ENCODE measurements at regions not wholly inside any gene's neighbourhood (a gene's known extent, or its start where the extent isn't known, plus 50 kb on each side); places are given as distances from the start of the nearest gene placed in this dataset.

GRCh38 chr6:90859056-90859455 lies 272.2 kb upstream of the MAP3K7 start:
- H3K27ac Mint-ChIP-seq = no peak overlapping the region
- no peaks in the 10 kb centered on the region for H3K4me1 Mint-ChIP-seq (ENCODE audit: low read depth in 2 of 2)
- DNase-seq = no peak
- H3K4me3 Mint-ChIP-seq = no peak overlapping the region
- H3K9me3 Mint-ChIP-seq = no peaks in the 10 kb centered on the region
- H3K36me3 Mint-ChIP-seq (ENCODE audit: insufficient read depth) = peaks cover 2% of the 10 kb centered on the region
- no peaks in the 10 kb centered on the region for H3K27me3 Mint-ChIP-seq
- ATAC-seq (replicated peaks) = no peak

GRCh38 chr6:90849686-90850085 lies 262.8 kb upstream of the MAP3K7 start:
- no peaks in the 10 kb centered on the region for H3K36me3 Mint-ChIP-seq (ENCODE audit: insufficient read depth)
- no peak for ATAC-seq (replicated peaks)
- peaks cover 0 to 1% of the 10 kb centered on the region in 2 donors for H3K9me3 Mint-ChIP-seq
- H3K27me3 Mint-ChIP-seq = peaks cover 0 to 9% of the 10 kb centered on the region in 2 donors
- no peaks in the 10 kb centered on the region for H3K4me1 Mint-ChIP-seq (ENCODE audit: low read depth in 2 of 2)
- H3K27ac Mint-ChIP-seq = no peak overlapping the region
- H3K4me3 Mint-ChIP-seq = no peak overlapping the region
- no peak for DNase-seq

GRCh38 chr6:90846824-90847223 lies 260.0 kb upstream of the MAP3K7 start:
- Mint-ChIP-seq H3K9me3 (peaks cover 0 to 1% of the 10 kb centered on the region in 2 donors), H3K36me3 (ENCODE audit: insufficient read depth) (no peaks in the 10 kb centered on the region), H3K4me3 (no peak overlapping the region), H3K4me1 (ENCODE audit: low read depth in 2 of 2) (no peaks in the 10 kb centered on the region), H3K27ac (no peak overlapping the region), H3K27me3 (peaks cover 0 to 9% of the 10 kb centered on the region in 2 donors)
- ATAC-seq (replicated peaks) (no peak), DNase-seq (no peak)

GRCh38 chr6:90835596-90836212 lies 248.8 kb upstream of the MAP3K7 start:
- DNase-seq (no peak), ATAC-seq (replicated peaks) (no peak)
- no peak overlapping the region for H3K27ac Mint-ChIP-seq
- H3K9me3 Mint-ChIP-seq = peaks cover 0 to 4% of the 10 kb centered on the region in 2 donors
- H3K27me3 Mint-ChIP-seq = no peaks in the 10 kb centered on the region
- no peaks in the 10 kb centered on the region for H3K4me1 Mint-ChIP-seq (ENCODE audit: low read depth in 2 of 2)
- H3K36me3 Mint-ChIP-seq (ENCODE audit: insufficient read depth) = no peaks in the 10 kb centered on the region
- H3K4me3 Mint-ChIP-seq = no peak overlapping the region

- Mint-ChIP-seq H3K36me3 (ENCODE audit: insufficient read depth) (no peaks in the 10 kb centered on the region), H3K27me3 (peaks cover 0 to 6% of the 10 kb centered on the region in 2 donors), H3K27ac (no peak overlapping the region), H3K4me1 (ENCODE audit: low read depth in 2 of 2) (no peaks in the 10 kb centered on the region), H3K4me3 (no peak overlapping the region), H3K9me3 (peaks cover 0 to 1% of the 10 kb centered on the region in 2 donors)
- DNase-seq = no peak
- no peak for ATAC-seq (replicated peaks)
Observed at GRCh38 chr6:90829311-90829710, 242.4 kb upstream of the MAP3K7 start.

GRCh38 chr6:90820436-90820835 lies 233.6 kb upstream of the MAP3K7 start:
- no peak overlapping the region for H3K4me3 Mint-ChIP-seq
- H3K27me3 Mint-ChIP-seq = no peaks in the 10 kb centered on the region
- H3K4me1 Mint-ChIP-seq (ENCODE audit: low read depth in 2 of 2) = no peaks in the 10 kb centered on the region
- no peak overlapping the region for H3K27ac Mint-ChIP-seq
- no peaks in the 10 kb centered on the region for H3K36me3 Mint-ChIP-seq (ENCODE audit: insufficient read depth)
- ATAC-seq (replicated peaks) = no peak
- no peak for DNase-seq
- H3K9me3 Mint-ChIP-seq = peaks cover 0 to 3% of the 10 kb centered on the region in 2 donors

GRCh38 chr6:90819483-90819882 lies 232.6 kb upstream of the MAP3K7 start:
- no peaks in the 10 kb centered on the region for H3K4me1 Mint-ChIP-seq (ENCODE audit: low read depth in 2 of 2)
- H3K9me3 Mint-ChIP-seq = peaks cover 0 to 3% of the 10 kb centered on the region in 2 donors
- H3K27ac Mint-ChIP-seq = no peak overlapping the region
- no peaks in the 10 kb centered on the region for H3K36me3 Mint-ChIP-seq (ENCODE audit: insufficient read depth)
- no peaks in the 10 kb centered on the region for H3K27me3 Mint-ChIP-seq
- no peak for DNase-seq
- no peak for ATAC-seq (replicated peaks)
- no peak overlapping the region for H3K4me3 Mint-ChIP-seq

- Mint-ChIP-seq H3K4me3 (no peak overlapping the region), H3K27me3 (no peaks in the 10 kb centered on the region), H3K9me3 (peaks cover 0 to 3% of the 10 kb centered on the region in 2 donors), H3K36me3 (ENCODE audit: insufficient read depth) (no peaks in the 10 kb centered on the region), H3K27ac (no peak overlapping the region), H3K4me1 (ENCODE audit: low read depth in 2 of 2) (no peaks in the 10 kb centered on the region)
- no peak for ATAC-seq (replicated peaks)
- DNase-seq = no peak
Observed at GRCh38 chr6:90818163-90818562, 231.3 kb upstream of the MAP3K7 start.

- Mint-ChIP-seq H3K27ac (no peak overlapping the region), H3K36me3 (ENCODE audit: insufficient read depth) (no peaks in the 10 kb centered on the region), H3K27me3 (no peaks in the 10 kb centered on the region), H3K4me1 (ENCODE audit: low read depth in 2 of 2) (no peaks in the 10 kb centered on the region), H3K9me3 (peaks cover 0 to 3% of the 10 kb centered on the region in 2 donors), H3K4me3 (no peak overlapping the region)
- DNase-seq (no peak), ATAC-seq (replicated peaks) (no peak)
Observed at GRCh38 chr6:90816764-90817163, 229.9 kb upstream of the MAP3K7 start.

- no peak overlapping the region for H3K4me3 Mint-ChIP-seq
- peaks cover 0 to 2% of the 10 kb centered on the region in 2 donors for H3K9me3 Mint-ChIP-seq
- ATAC-seq (replicated peaks) = no peak
- no peak overlapping the region for H3K27ac Mint-ChIP-seq
- no peaks in the 10 kb centered on the region for H3K36me3 Mint-ChIP-seq (ENCODE audit: insufficient read depth)
- H3K27me3 Mint-ChIP-seq = no peaks in the 10 kb centered on the region
- no peaks in the 10 kb centered on the region for H3K4me1 Mint-ChIP-seq (ENCODE audit: low read depth in 2 of 2)
- DNase-seq = no peak
Observed at GRCh38 chr6:90811596-90812226, 224.8 kb upstream of the MAP3K7 start.

- ATAC-seq (replicated peaks) (no peak), DNase-seq (no peak)
- Mint-ChIP-seq H3K4me1 (ENCODE audit: low read depth in 2 of 2) (no peaks in the 10 kb centered on the region), H3K27ac (no peak overlapping the region), H3K27me3 (no peaks in the 10 kb centered on the region), H3K9me3 (peaks cover 0 to 2% of the 10 kb centered on the region in 2 donors), H3K4me3 (no peak overlapping the region), H3K36me3 (ENCODE audit: insufficient read depth) (no peaks in the 10 kb centered on the region)
Observed at GRCh38 chr6:90809035-90809434, 222.2 kb upstream of the MAP3K7 start.

- Mint-ChIP-seq H3K4me1 (ENCODE audit: low read depth in 2 of 2) (no peaks in the 10 kb centered on the region), H3K4me3 (no peak overlapping the region), H3K27me3 (no peaks in the 10 kb centered on the region), H3K36me3 (ENCODE audit: insufficient read depth) (no peaks in the 10 kb centered on the region), H3K27ac (no peak overlapping the region), H3K9me3 (no peaks in the 10 kb centered on the region)
- ATAC-seq (replicated peaks) (no peak), DNase-seq (no peak)
Observed at GRCh38 chr6:90807791-90808701, 221.2 kb upstream of the MAP3K7 start.

- no peak overlapping the region for H3K27ac Mint-ChIP-seq
- no peak overlapping the region for H3K4me3 Mint-ChIP-seq
- no peaks in the 10 kb centered on the region for H3K36me3 Mint-ChIP-seq (ENCODE audit: insufficient read depth)
- DNase-seq = no peak
- no peak for ATAC-seq (replicated peaks)
- H3K27me3 Mint-ChIP-seq = no peaks in the 10 kb centered on the region
- H3K9me3 Mint-ChIP-seq = no peaks in the 10 kb centered on the region
- H3K4me1 Mint-ChIP-seq (ENCODE audit: low read depth in 2 of 2) = no peaks in the 10 kb centered on the region
Observed at GRCh38 chr6:90805619-90806155, 218.8 kb upstream of the MAP3K7 start.

Measured in effector memory CD8-positive, alpha-beta T cell (primary cell).